K562 (cell line): ENCODE measurements at regions not wholly inside any gene's neighbourhood (a gene's known extent, or its start where the extent isn't known, plus 50 kb on each side); places are given as distances from the start of the nearest gene placed in this dataset.

Experiments
- ATAC-seq: fragments of 200-7000 bp; cut with Tn5 transposase; 3 replicates; pipeline ENCODE4 v1.9.1; 2020; ENCODE audit warnings: moderate library complexity
- BruUV-seq: library from RNA; stranded (reverse); fragments of 400-500 nt; replicated peaks from 2 replicates; lab custom pipeline; 2021; lab: Mats Ljungman, UMichigan
- CTCF ChIA-PET: fragments of 300-600 bp; formaldehyde crosslinking; extraction: SDS; loops from one replicate; lab custom pipeline; 2021; ENCODE audit warnings: low intra/inter-chr PET ratio; lab: Yijun Ruan, JAX
- POLR2A ChIA-PET: fragments of 300-600, 350-650 bp; sonication (Branson Sonifier 250); formaldehyde crosslinking; extraction: SDS; loops from one replicate; lab custom pipeline; 2021; ENCODE audit warnings: antibody characterized with exemption, inconsistent platforms; lab: Yijun Ruan, JAX
- DNase-seq, 4 experiments: peaks; one replicate each; pipeline versions ENCODE4 v3.0.0 to v3.0.0-alpha.2; 2011 to 2018; ENCODE audit warnings: low spot score in 3 of 4, mixed read lengths in 3 of 4; ENCODE audit errors: extremely low read depth in 1 of 4
- FAIRE-seq: peaks from 2 replicates; lab custom pipeline; 2011; peaks lifted over from hg19 to GRCh38; lab: Jason Lieb, UNC
- H2AFZ ChIP-seq: 2 replicates; pipeline ENCODE4 v1.6.0; 2011; ENCODE audit warnings: low read depth, low read length, control low read depth, inconsistent platforms
- H3K27ac ChIP-seq: fragments of 200-600 bp; 3 replicates; pipeline ENCODE4 v1.8.0; 2011; ENCODE audit warnings: low read depth, mild to moderate bottlenecking, control low read depth, inconsistent platforms, low read length, moderate library complexity, mixed read lengths; ENCODE audit errors: extremely low read depth
- H3K27me3 ChIP-seq, 2 experiments: fragments of 300-600 bp in 1 of 2; 2 replicates in 1 of 2; 3 replicates in 1 of 2; pipeline versions ENCODE4 v1.6.0 to v1.8.0; 2011; ENCODE audit warnings: inconsistent platforms in 2 of 2, low read length in 2 of 2, mild to moderate bottlenecking in 1 of 2, mixed read lengths in 1 of 2, moderate library complexity in 1 of 2; ENCODE audit not compliant: control insufficient read depth in 2 of 2, insufficient read depth in 2 of 2
- H3K36me3 ChIP-seq: fragments of 300-600 bp; 3 replicates; pipeline ENCODE4 v1.8.0; 2011; ENCODE audit warnings: mild to moderate bottlenecking, low read length, inconsistent platforms; ENCODE audit not compliant: control insufficient read depth, insufficient read depth
- H3K4me1 ChIP-seq, 2 experiments: fragments of 200-600 bp in 1 of 2; replicated peaks in 1 of 2; 2 replicates in 1 of 2; 3 replicates in 1 of 2; pipeline versions ENCODE4 v1.5.1 to v1.8.0; 2011; ENCODE audit warnings: inconsistent platforms in 2 of 2, low read length in 2 of 2, mild to moderate bottlenecking in 1 of 2, mixed read lengths in 1 of 2, moderate library complexity in 1 of 2; ENCODE audit not compliant: control insufficient read depth in 2 of 2, insufficient read depth in 2 of 2
- H3K4me2 ChIP-seq: 2 replicates; pipeline ENCODE4 v1.6.1; 2011; ENCODE audit warnings: low read length, control low read depth, inconsistent platforms, mixed read lengths; ENCODE audit not compliant: insufficient read depth
- H3K4me3 ChIP-seq: fragments of 200-600 bp; sonication (generic), shearing (Covaris generic); 2 replicates; pipeline ENCODE4 v1.5.1; 2016; ENCODE audit warnings: control low read depth, inconsistent platforms
- H3K79me2 ChIP-seq: fragments of 200-600 bp; 3 replicates; pipeline ENCODE4 v1.8.0; 2011; ENCODE audit warnings: low read length, inconsistent platforms; ENCODE audit not compliant: control insufficient read depth, insufficient read depth
- H3K9ac ChIP-seq, 2 experiments: 2 replicates each; pipeline versions ENCODE4 v1.6.0 to v1.6.1; 2011; ENCODE audit warnings: low read depth in 2 of 2, low read length in 2 of 2, control low read depth in 1 of 2, inconsistent platforms in 1 of 2, mild to moderate bottlenecking in 1 of 2, mixed read lengths in 1 of 2; ENCODE audit not compliant: insufficient read depth in 1 of 2
- H3K9me1 ChIP-seq: one replicate; pipeline ENCODE4 v1.6.0; 2011; ENCODE audit warnings: inconsistent platforms, mild to moderate bottlenecking, low read length, moderate library complexity; ENCODE audit not compliant: control insufficient read depth, insufficient read depth
- H3K9me3 ChIP-seq: replicated peaks from 2 replicates; pipeline ENCODE4 v1.5.1; 2011; ENCODE audit warnings: low read depth, low read length, inconsistent platforms; ENCODE audit not compliant: control insufficient read depth, insufficient read depth
- H4K20me1 ChIP-seq: replicated peaks from 2 replicates; pipeline ENCODE4 v1.6.1; 2011; ENCODE audit warnings: low read length, inconsistent platforms, mixed read lengths; ENCODE audit not compliant: control insufficient read depth, insufficient read depth
- CHCHD3 ChIP-seq: fragments of 250-450 bp; sonication (Bioruptor Pico); IDR thresholded peaks from 2 replicates; pipeline ENCODE4 v2.1.2; 2022; ENCODE audit warnings: mild to moderate bottlenecking
- ELF2 ChIP-seq: fragments of 250-450 bp; sonication (Bioruptor Pico); IDR thresholded peaks from 2 replicates; pipeline ENCODE4 v1.5.0; 2021; ENCODE audit warnings: mild to moderate bottlenecking
- FOXA1 ChIP-seq: fragments of 450-650 bp; IDR thresholded peaks from 2 replicates; pipeline ENCODE4 v1.6.1; 2016; ENCODE audit warnings: mild to moderate bottlenecking, borderline replicate concordance
- GATAD2A ChIP-seq: fragments of 450-650 bp; IDR thresholded peaks from 2 replicates; pipeline ENCODE4 v1.6.1; 2017
- HNRNPLL ChIP-seq: fragments of 200-400 bp; formaldehyde crosslinking; IDR thresholded peaks from 2 replicates; pipeline ENCODE4 v1.6.1; 2017; ENCODE audit warnings: low read length, low read depth, mild to moderate bottlenecking; ENCODE audit not compliant: poor library complexity, severe bottlenecking
- MIER1 ChIP-seq: fragments of 450-650 bp; IDR thresholded peaks from 2 replicates; pipeline ENCODE4 v1.6.1; 2016; ENCODE audit warnings: antibody characterized with exemption, mild to moderate bottlenecking, low read depth
- MYBL2 ChIP-seq, 2 experiments: fragments of 450-650 bp in 1 of 2; sonication (generic) in 1 of 2; formaldehyde crosslinking in 1 of 2; IDR thresholded peaks; 2 replicates each; pipeline versions ENCODE4 v1.6.1 to v1.8.1; 2017 to 2022; ENCODE audit warnings: borderline replicate concordance in 1 of 2, inconsistent platforms in 1 of 2, low read depth in 1 of 2, mild to moderate bottlenecking in 1 of 2, missing genetic modification reagents in 1 of 2, moderate library complexity in 1 of 2
- SMARCB1 ChIP-seq: IDR thresholded peaks from 2 replicates; pipeline ENCODE4 v1.6.1; 2011; ENCODE audit warnings: improper control_type of control experiment, low read depth; ENCODE audit not compliant: insufficient read length
- SNRNP70 ChIP-seq: fragments of 200-400 bp; formaldehyde crosslinking; optimal IDR thresholded peaks from 2 replicates; pipeline ENCODE3; 2017; ENCODE audit warnings: low read depth, low read length
- TAL1 ChIP-seq: fragments of 450-650 bp; IDR thresholded peaks from 2 replicates; pipeline ENCODE4 v1.6.1; 2016; ENCODE audit warnings: mild to moderate bottlenecking
- ZNF280A ChIP-seq: fragments of 450-650 bp; IDR thresholded peaks from 2 replicates; pipeline ENCODE4 v1.6.1; 2018; ENCODE audit warnings: mild to moderate bottlenecking, low read depth; ENCODE audit not compliant: partially characterized antibody
- ZNF449 ChIP-seq: fragments of 250-450 bp; sonication (Bioruptor Pico); IDR thresholded peaks from 2 replicates; pipeline ENCODE4 v1.8.0; 2022; ENCODE audit warnings: moderate library complexity, mild to moderate bottlenecking, inconsistent platforms
- WGBS: fragments of 100-300 bp; shearing (Covaris generic); methylation state at CpG from one replicate; pipeline ENCODE4 v1.1.6; 2016; ENCODE audit warnings: low coverage, mixed read lengths; ENCODE audit not compliant: insufficient coverage; ENCODE audit errors: missing lambda C conversion rate; 5-methylcytosine and 5-hydroxymethylcytosine counted together
- in situ Hi-C: fragments of 300-500 bp; cut with MboI; formaldehyde crosslinking; loops from 4 replicates; pipeline ENCODE4 v1.15.0; 2018; ENCODE audit warnings: inconsistent platforms, mixed read lengths
- intact Hi-C: fragments of 100-400 bp; cut with micrococcal nuclease; formaldehyde crosslinking; loops from 2 replicates; pipeline ENCODE4 v1.14.2; 2022

GRCh38 chr1:37189111-37189510 is 154.8 kb upstream of the GRIK3 start:
- no peak for FAIRE-seq
- Histone ChIP-seq H3K9ac (no peak overlapping the region), H2AFZ (no peak overlapping the region), H3K4me1 (no peaks in the 10 kb centered on the region), H3K27ac (no peak overlapping the region), H3K27me3 (no peaks in the 10 kb centered on the region), H3K4me3 (no peak overlapping the region), H3K4me2 (no peak overlapping the region), H3K36me3 (no peaks in the 10 kb centered on the region), H4K20me1 (no peaks in the 10 kb centered on the region), H3K79me2 (no peaks in the 10 kb centered on the region), H3K9me3 (no peaks in the 10 kb centered on the region), H3K9me1 (no peaks in the 10 kb centered on the region)
- ChIA-PET POLR2A (interaction anchor here (0.7 to 1.6 kb wide), 2 partner anchors 9 to 118 kb away, joined by 3 to 4 read pairs; no protein-coding TSS in a partner anchor), CTCF (no interaction called here)
- DNase-seq = no peak
- TF ChIP-seq HNRNPLL (no peak), TAL1 (no peak), ZNF449 (CRISPR knock-in tag) (no peak), ELF2 (CRISPR knock-in tag) (no peak), SMARCB1 (no peak), GATAD2A (no peak), SNRNP70 (no peak), ZNF280A (no peak), MIER1 (no peak), CHCHD3 (no peak), MYBL2 (IDR thresholded peaks at IDR 0.05; ENCODE audit: low read depth) (no peak), MYBL2 (CRISPR knock-in tag; IDR thresholded peaks at IDR 0.05; ENCODE audit: borderline replicate concordance) (no peak), FOXA1 (no peak)
- intact Hi-C loops = no loop called here
- 0% methylated on average over 3 of the region's 3 CpGs for WGBS
- ATAC-seq = no peak
- in situ Hi-C loops = no loop called here
- no TSS peak for BruUV-seq
